Activated B cell treated with CpG ODN at 0.5 μM for 24 hours (primary cell): ENCODE measurements at regions not wholly inside any gene's neighbourhood (a gene's known extent, or its start where the extent isn't known, plus 50 kb on each side); places are given as distances from the start of the nearest gene placed in this dataset.

Source experiments
- ATAC-seq: fragments of 200-7000 bp; cut with Tn5 transposase; one replicate; pipeline ENCODE4 v1.10.0; 2021; ENCODE audit warnings: low read depth, mild to moderate bottlenecking, moderate library complexity
- CTCF ChIA-PET: fragments of 350-600 bp; sonication (Branson Sonifier 250); formaldehyde crosslinking; loops from one replicate; lab custom pipeline; 2021; ENCODE audit warnings: antibody characterized with exemption; lab: Charles Lee
- POLR2A ChIA-PET: fragments of 350-600 bp; sonication (Branson Sonifier 250); formaldehyde crosslinking; loops from one replicate; lab custom pipeline; 2021; ENCODE audit warnings: antibody characterized with exemption; lab: Charles Lee
- DNase-seq: peaks from one replicate; pipeline ENCODE4 v3.0.0; 2022
- H3K27ac Mint-ChIP-seq: one replicate; pipeline ENCODE4 v1.8.0; 2020; ENCODE audit warnings: mixed read lengths
- H3K27me3 Mint-ChIP-seq: one replicate; pipeline ENCODE4 v1.8.0; 2021; ENCODE audit warnings: mixed read lengths
- H3K36me3 Mint-ChIP-seq: one replicate; pipeline ENCODE4 v1.8.0; 2021; ENCODE audit warnings: low read depth, mixed read lengths
- H3K4me1 Mint-ChIP-seq: one replicate; pipeline ENCODE4 v1.8.0; 2021; ENCODE audit warnings: mixed read lengths
- H3K4me3 Mint-ChIP-seq: one replicate; pipeline ENCODE4 v1.8.0; 2020; ENCODE audit warnings: mild to moderate bottlenecking, mixed read lengths
- H3K9me3 Mint-ChIP-seq: one replicate; pipeline ENCODE4 v1.8.0; 2020; ENCODE audit warnings: mixed read lengths
- intact Hi-C: fragments of 100-400 bp; cut with micrococcal nuclease; formaldehyde crosslinking; loops from one replicate; pipeline ENCODE4 v1.15.1; 2024
- TF ChIP-seq, protein P1 (sequence below): fragments of 200-600 bp; IDR thresholded peaks from one replicate; pipeline ENCODE4 v1.8.0; 2022; ENCODE audit warnings: antibody characterized with exemption, mild to moderate bottlenecking

DNA sequence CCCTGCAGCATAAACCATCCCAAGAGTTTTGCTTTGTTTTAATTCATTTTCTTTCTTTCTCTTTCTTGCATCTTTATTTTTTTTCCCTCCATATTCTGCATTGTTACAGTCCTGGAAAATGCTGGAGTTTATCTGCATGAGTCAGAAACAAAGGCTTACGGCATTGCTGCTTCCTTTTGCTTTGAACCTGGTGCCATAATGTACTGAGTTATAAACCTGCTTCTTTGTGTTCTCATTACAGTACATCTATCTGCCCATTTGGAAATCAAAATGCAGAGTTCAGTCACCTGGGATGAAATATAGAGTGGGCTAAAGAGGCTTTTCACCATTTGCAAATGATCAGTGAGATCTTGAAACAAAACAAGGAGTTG, 1009.2 kb upstream of the FANCL start:
- no peak overlapping the region for H3K4me3 Mint-ChIP-seq
- no peaks in the 10 kb centered on the region for H3K9me3 Mint-ChIP-seq
- peaks cover 5% of the 10 kb centered on the region for H3K27me3 Mint-ChIP-seq
- H3K4me1 Mint-ChIP-seq: no peaks in the 10 kb centered on the region
- DNase-seq (no peak), ATAC-seq (no peak)
- TF ChIP-seq, protein P1, sequence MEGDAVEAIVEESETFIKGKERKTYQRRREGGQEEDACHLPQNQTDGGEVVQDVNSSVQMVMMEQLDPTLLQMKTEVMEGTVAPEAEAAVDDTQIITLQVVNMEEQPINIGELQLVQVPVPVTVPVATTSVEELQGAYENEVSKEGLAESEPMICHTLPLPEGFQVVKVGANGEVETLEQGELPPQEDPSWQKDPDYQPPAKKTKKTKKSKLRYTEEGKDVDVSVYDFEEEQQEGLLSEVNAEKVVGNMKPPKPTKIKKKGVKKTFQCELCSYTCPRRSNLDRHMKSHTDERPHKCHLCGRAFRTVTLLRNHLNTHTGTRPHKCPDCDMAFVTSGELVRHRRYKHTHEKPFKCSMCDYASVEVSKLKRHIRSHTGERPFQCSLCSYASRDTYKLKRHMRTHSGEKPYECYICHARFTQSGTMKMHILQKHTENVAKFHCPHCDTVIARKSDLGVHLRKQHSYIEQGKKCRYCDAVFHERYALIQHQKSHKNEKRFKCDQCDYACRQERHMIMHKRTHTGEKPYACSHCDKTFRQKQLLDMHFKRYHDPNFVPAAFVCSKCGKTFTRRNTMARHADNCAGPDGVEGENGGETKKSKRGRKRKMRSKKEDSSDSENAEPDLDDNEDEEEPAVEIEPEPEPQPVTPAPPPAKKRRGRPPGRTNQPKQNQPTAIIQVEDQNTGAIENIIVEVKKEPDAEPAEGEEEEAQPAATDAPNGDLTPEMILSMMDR: no peak
- CTCF ChIA-PET: no interaction called here
- no peak overlapping the region for H3K27ac Mint-ChIP-seq
- no peaks in the 10 kb centered on the region for H3K36me3 Mint-ChIP-seq
- intact Hi-C loops: no loop called here
- POLR2A ChIA-PET: interaction anchor here (0.7 kb wide), 1 partner anchor 225 kb away, joined by 9 read pairs; no protein-coding TSS in a partner anchor

DNA sequence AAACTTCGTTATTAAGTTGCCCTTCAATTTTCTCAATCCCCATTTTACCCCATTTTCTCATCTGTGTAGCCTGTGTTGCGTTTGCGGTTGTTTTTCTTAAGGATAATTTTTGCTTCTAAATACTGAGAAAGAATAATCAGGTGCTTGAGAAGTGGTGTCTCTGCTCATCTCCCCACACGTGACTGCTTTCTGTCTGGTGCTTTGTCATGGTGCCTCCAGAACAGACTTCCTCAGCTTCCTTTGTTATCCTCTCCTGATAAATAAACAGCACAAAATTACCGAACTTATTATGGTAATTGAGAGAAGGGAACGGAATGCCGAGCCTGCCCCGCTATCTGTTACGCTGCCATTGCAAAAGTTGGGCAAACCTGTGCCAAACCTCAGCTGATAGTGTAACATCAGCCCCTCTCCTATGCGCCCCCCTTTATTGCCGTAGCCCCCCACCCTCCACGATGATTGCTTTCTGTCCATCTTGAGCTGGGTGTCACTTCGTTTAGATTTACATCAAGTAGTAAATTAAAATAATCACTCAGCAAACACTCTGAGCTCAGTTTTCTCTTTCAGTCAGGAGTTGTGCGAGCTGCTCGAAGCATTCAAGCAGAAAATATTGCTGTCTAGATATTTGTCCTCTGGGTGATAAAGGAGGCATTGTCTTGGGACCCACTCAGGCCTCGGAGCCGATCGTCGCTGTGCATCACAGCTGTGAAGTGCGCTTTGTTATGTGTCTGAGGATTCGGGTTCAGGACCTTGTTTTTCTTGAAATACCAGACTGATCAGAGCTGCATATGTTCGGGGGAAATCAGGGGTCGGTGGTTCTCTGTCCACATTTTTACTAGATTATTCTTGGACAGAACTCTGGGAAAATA, 1008.5 kb upstream of the FANCL start:
- DNase-seq: no peak
- intact Hi-C loops: no loop called here
- ChIA-PET POLR2A (interaction anchor here (0.7 kb wide), 1 partner anchor 224 kb away, joined by 9 read pairs; no protein-coding TSS in a partner anchor), CTCF (no interaction called here)
- Mint-ChIP-seq H3K27ac (no peak overlapping the region), H3K4me1 (no peaks in the 10 kb centered on the region), H3K4me3 (no peak overlapping the region), H3K9me3 (no peaks in the 10 kb centered on the region), H3K27me3 (peaks cover 2% of the 10 kb centered on the region), H3K36me3 (no peaks in the 10 kb centered on the region)
- TF ChIP-seq, protein P1: no peak
- no peak for ATAC-seq

DNA sequence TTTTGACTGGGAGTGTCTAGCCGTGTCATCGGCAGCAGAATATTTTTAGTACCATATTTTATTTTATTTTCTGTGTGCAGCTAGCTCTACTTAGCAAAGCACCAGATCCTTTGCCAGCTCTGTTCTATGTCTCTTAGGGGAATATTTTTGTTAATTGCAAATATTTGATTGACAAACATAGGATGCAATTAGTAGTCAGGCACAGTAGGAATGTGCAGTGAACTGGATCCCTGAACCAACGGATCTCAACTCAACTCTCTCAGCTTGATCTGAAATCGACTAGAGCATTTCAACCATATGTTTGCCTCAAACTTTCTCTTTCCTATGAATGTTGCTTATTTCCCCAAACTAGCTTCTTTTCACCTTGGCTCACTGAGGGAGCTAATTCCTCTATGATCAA, 998.0 kb upstream of the FANCL start:
- Mint-ChIP-seq H3K27ac (no peak overlapping the region), H3K4me3 (no peak overlapping the region), H3K4me1 (no peaks in the 10 kb centered on the region), H3K9me3 (no peaks in the 10 kb centered on the region), H3K36me3 (no peaks in the 10 kb centered on the region), H3K27me3 (peaks cover 6% of the 10 kb centered on the region)
- ChIA-PET POLR2A (no interaction called here), CTCF (no interaction called here)
- TF ChIP-seq, protein P1: no peak
- DNase-seq: no peak
- ATAC-seq: no peak
- intact Hi-C loops: no loop called here

DNA sequence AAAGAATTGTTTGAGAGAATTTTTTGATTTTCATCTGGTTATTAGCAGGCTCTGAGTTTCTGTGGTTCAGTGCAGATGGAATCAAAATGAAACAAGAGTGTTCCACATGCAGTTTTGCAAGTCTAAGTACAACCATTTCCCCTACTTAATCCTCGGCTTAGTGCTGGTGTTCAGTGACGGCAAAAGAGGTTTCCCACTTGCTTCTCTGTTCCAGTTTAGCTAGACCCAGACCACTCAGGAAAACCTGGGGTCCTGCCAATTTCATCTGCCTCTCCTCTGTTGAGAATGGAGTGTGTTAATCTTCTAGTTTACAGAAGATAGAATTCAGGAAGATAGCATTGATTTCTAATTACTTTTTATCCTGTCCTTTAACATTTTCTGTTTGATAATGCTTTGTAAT, 996.2 kb upstream of the FANCL start:
- intact Hi-C loops: no loop called here

DNA sequence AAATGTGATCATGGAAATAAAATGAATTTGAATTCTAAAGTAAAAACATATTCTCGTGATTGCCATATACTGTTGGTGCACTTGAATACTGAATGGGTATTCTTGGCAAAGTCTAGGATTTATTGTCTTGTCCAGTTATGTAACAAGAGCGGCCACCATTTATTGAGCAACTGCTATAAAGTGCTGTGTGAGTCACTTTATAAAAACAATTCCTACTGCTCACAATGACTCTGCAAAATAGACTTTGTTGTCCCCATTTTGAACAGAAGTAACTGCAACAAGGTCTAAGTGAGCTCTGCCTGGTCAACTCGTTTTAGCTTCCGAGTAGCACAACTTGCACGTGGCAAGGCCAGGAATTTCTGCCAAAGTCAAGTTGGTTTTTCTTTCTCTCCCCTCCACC, 995.6 kb upstream of the FANCL start:
- no peak for ATAC-seq

More for the DNA sequence above, 996.2 kb upstream of the FANCL start:
- ATAC-seq (no peak), DNase-seq (no peak)
- CTCF ChIA-PET: no interaction called here
- POLR2A ChIA-PET: no interaction called here
- Mint-ChIP-seq H3K36me3 (no peaks in the 10 kb centered on the region), H3K9me3 (no peaks in the 10 kb centered on the region), H3K4me3 (no peak overlapping the region), H3K27ac (no peak overlapping the region), H3K4me1 (peaks cover 15% of the 10 kb centered on the region), H3K27me3 (peaks cover 3% of the 10 kb centered on the region)
- TF ChIP-seq, protein P1: no peak

More for the DNA sequence above, 995.6 kb upstream of the FANCL start:
- H3K9me3 Mint-ChIP-seq: no peaks in the 10 kb centered on the region
- no peak overlapping the region for H3K27ac Mint-ChIP-seq
- POLR2A ChIA-PET: no interaction called here
- H3K4me3 Mint-ChIP-seq: no peak overlapping the region
- TF ChIP-seq, protein P1: no peak
- H3K36me3 Mint-ChIP-seq: no peaks in the 10 kb centered on the region
- peaks cover 19% of the 10 kb centered on the region for H3K4me1 Mint-ChIP-seq
- intact Hi-C loops: no loop called here
- H3K27me3 Mint-ChIP-seq: peaks cover 3% of the 10 kb centered on the region
- CTCF ChIA-PET: no interaction called here
- DNase-seq: no peak
